Natural killer cell (primary cell): ENCODE measurements at regions not wholly inside any gene's neighbourhood (a gene's known extent, or its start where the extent isn't known, plus 50 kb on each side); places are given as distances from the start of the nearest gene placed in this dataset.

ENCODE experiments used
- ATAC-seq, 3 donors: fragments of 150-1000 bp in 2 of 3; fragments of 200-7000 bp in 1 of 3; cut with Tn5 transposase; 1 replicate in 1 of 3; 2 replicates in 2 of 3; pipeline ENCODE4 v1.10.0; 2021; ENCODE audit warnings: mild to moderate bottlenecking in 2 of 3, moderate library complexity in 2 of 3
- DNase-seq, 2 donors: peaks; one replicate each; pipeline versions ENCODE4 v3.0.0 to v3.0.0-alpha.2; 2013 to 2021; ENCODE audit warnings: mixed read lengths in 1 of 2
- H3K27ac ChIP-seq: one replicate; pipeline ENCODE4 v1.5.1; 2013; ENCODE audit warnings: mild to moderate bottlenecking, low read length
- H3K27me3 ChIP-seq: one replicate; pipeline ENCODE4 v1.6.1; 2013; ENCODE audit warnings: low read length; ENCODE audit not compliant: control insufficient read depth, insufficient read depth
- H3K36me3 ChIP-seq: one replicate; pipeline ENCODE4 v1.6.1; 2013; ENCODE audit warnings: low read length; ENCODE audit not compliant: control insufficient read depth, insufficient read depth
- H3K4me1 ChIP-seq: one replicate; pipeline ENCODE4 v1.6.1; 2013; ENCODE audit warnings: low read length; ENCODE audit not compliant: control insufficient read depth, insufficient read depth
- H3K4me3 ChIP-seq: one replicate; pipeline ENCODE4 v1.5.1; 2013; ENCODE audit warnings: low read length
- H3K9me3 ChIP-seq: one replicate; pipeline ENCODE4 v1.6.1; 2013; ENCODE audit warnings: low read length; ENCODE audit not compliant: control insufficient read depth, insufficient read depth
- H3K27ac Mint-ChIP-seq, 2 donors: one replicate each; pipeline ENCODE4 v1.8.0; 2022; ENCODE audit warnings: mild to moderate bottlenecking in 2 of 2, mixed read lengths in 2 of 2, moderate library complexity in 1 of 2
- H3K27me3 Mint-ChIP-seq, 2 donors: one replicate each; pipeline ENCODE4 v1.8.0; 2022; ENCODE audit warnings: low read depth in 2 of 2, mixed read lengths in 2 of 2
- H3K36me3 Mint-ChIP-seq: one replicate; pipeline ENCODE4 v1.8.0; 2022; ENCODE audit warnings: mixed read lengths
- H3K4me1 Mint-ChIP-seq, 2 donors: one replicate each; pipeline ENCODE4 v1.8.0; 2022; ENCODE audit warnings: mixed read lengths in 2 of 2
- H3K4me3 Mint-ChIP-seq: one replicate; pipeline ENCODE4 v1.8.0; 2022; ENCODE audit warnings: mild to moderate bottlenecking, moderate library complexity, mixed read lengths
- H3K9me3 Mint-ChIP-seq, 2 donors: one replicate each; pipeline ENCODE4 v1.8.0; 2022; ENCODE audit warnings: mixed read lengths in 2 of 2
- WGBS: methylation state at CpG from one replicate; pipeline ENCODE4 v1.1.7; 2013; ENCODE audit warnings: missing lambda C conversion rate; ENCODE audit not compliant: insufficient coverage; 5-methylcytosine and 5-hydroxymethylcytosine counted together
- intact Hi-C: fragments of 100-400 bp; cut with micrococcal nuclease; formaldehyde crosslinking; loops from one replicate; pipeline ENCODE4 v1.14.2; 2022
- TF ChIP-seq, protein P1 (sequence below): fragments of 200-600 bp; IDR thresholded peaks from one replicate; pipeline ENCODE4 v1.8.0; 2022; ENCODE audit warnings: antibody characterized with exemption

DNA sequence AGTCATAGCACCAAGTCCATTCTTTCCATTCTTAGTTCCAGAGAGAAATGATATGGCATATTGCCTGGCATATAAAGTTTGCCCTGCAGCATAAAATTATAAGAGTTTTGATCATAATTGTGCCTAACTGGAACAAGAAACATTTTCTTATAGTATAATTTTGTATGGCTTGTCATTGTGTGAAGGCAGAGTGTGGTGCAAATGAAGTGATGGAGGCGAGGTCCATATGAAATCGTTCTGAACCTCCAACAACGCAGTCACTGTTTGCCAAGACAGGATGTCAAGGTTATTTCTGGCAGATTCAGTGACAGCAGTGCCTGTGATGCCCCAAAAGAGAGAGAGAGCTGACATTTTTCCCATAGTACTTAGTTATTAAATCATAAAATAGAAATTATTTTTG lies 584.0 kb downstream of the ADGRL2 start:
- Histone ChIP-seq H3K27me3 (no peaks in the 10 kb centered on the region), H3K4me1 (no peaks in the 10 kb centered on the region), H3K4me3 (no peak overlapping the region), H3K36me3 (no peaks in the 10 kb centered on the region), H3K27ac (no peak overlapping the region), H3K9me3 (no peaks in the 10 kb centered on the region)
- Mint-ChIP-seq H3K27me3 (no peaks in the 10 kb centered on the region), H3K4me1 (no peaks in the 10 kb centered on the region), H3K4me3 (no peak overlapping the region), H3K27ac (no peak overlapping the region), H3K9me3 (peaks cover 8 to 10% of the 10 kb centered on the region in 2 donors), H3K36me3 (no peaks in the 10 kb centered on the region)
- WGBS: 85% methylated on average over 3 of the region's 3 CpGs
- ATAC-seq (no peak), DNase-seq (no peak)
- TF ChIP-seq, protein P1, sequence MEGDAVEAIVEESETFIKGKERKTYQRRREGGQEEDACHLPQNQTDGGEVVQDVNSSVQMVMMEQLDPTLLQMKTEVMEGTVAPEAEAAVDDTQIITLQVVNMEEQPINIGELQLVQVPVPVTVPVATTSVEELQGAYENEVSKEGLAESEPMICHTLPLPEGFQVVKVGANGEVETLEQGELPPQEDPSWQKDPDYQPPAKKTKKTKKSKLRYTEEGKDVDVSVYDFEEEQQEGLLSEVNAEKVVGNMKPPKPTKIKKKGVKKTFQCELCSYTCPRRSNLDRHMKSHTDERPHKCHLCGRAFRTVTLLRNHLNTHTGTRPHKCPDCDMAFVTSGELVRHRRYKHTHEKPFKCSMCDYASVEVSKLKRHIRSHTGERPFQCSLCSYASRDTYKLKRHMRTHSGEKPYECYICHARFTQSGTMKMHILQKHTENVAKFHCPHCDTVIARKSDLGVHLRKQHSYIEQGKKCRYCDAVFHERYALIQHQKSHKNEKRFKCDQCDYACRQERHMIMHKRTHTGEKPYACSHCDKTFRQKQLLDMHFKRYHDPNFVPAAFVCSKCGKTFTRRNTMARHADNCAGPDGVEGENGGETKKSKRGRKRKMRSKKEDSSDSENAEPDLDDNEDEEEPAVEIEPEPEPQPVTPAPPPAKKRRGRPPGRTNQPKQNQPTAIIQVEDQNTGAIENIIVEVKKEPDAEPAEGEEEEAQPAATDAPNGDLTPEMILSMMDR: no peak
- intact Hi-C loops: no loop called here

DNA sequence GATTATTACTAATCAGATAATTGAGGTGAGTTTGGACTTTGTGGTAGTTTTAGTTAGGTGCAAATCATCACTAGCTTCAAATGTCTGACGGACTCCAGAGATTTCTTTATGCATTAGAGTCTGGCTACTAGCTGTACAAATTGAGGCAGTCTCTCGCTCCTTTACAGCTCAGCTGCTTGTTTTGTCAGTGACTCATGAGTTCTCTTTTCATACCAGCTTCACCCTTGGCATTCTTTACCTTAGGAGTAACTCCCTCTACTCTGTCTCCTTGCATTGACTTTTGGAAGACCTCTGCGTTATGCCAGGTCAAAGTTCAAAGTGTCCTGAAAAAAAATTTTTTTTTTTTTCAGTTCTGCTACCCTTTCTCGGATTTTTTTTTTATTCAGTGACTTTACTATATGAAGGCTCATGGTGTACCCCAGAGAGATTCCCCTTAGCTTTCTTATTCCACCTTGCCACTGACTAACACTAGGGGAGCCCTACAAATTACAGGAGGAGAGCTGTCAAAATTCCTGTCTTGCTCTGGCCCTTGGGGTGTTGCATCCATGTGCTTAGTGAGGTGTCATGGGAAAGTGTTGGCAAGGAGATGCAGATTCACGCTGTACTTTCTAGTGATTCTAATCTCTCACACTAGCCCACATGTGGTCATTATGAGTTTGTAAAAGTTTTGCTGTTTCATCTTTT lies 576.6 kb downstream of the ADGRL2 start:
- H3K36me3 Mint-ChIP-seq: no peaks in the 10 kb centered on the region
- 86% methylated on average over 4 of the region's 5 CpGs for WGBS
- no peak for DNase-seq
- Histone ChIP-seq H3K4me1 (no peaks in the 10 kb centered on the region), H3K9me3 (no peaks in the 10 kb centered on the region), H3K27me3 (no peaks in the 10 kb centered on the region), H3K4me3 (no peak overlapping the region), H3K27ac (no peak overlapping the region), H3K36me3 (no peaks in the 10 kb centered on the region)
- no peak overlapping the region for H3K4me3 Mint-ChIP-seq
- H3K4me1 Mint-ChIP-seq: no peaks in the 10 kb centered on the region
- no peak for ATAC-seq
- intact Hi-C loops: no loop called here
- H3K9me3 Mint-ChIP-seq: peaks cover 8% of the 10 kb centered on the region in 2 donors
- H3K27me3 Mint-ChIP-seq: no peaks in the 10 kb centered on the region
- H3K27ac Mint-ChIP-seq: no peak overlapping the region
- TF ChIP-seq, protein P1: no peak

DNA sequence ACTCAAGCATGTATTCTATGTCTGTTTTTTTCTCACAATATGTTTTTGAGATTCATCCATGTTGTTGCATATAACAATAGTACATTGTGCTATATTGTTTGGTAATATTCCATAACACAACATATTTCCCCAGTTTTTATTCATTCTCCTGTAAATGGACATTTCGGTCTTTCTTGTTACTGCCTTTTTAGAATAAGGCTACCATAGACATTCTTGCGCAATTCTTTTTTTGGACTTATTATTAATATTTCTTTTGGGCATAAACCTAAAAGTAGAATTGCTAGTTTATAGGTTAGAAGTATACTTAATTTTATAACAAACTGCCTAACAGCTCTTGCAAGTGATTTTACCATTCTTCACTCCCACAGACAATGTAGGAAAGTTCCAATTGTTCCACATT lies 573.0 kb downstream of the ADGRL2 start:
- WGBS: 80% methylated on average over 1 of the region's 2 CpGs
- Mint-ChIP-seq H3K4me3 (no peak overlapping the region), H3K27me3 (no peaks in the 10 kb centered on the region), H3K27ac (no peak overlapping the region), H3K4me1 (no peaks in the 10 kb centered on the region), H3K36me3 (no peaks in the 10 kb centered on the region), H3K9me3 (peaks cover 10 to 11% of the 10 kb centered on the region in 2 donors)
- TF ChIP-seq, protein P1: no peak
- Histone ChIP-seq H3K27ac (no peak overlapping the region), H3K4me1 (no peaks in the 10 kb centered on the region), H3K4me3 (no peak overlapping the region), H3K27me3 (no peaks in the 10 kb centered on the region), H3K9me3 (no peaks in the 10 kb centered on the region), H3K36me3 (no peaks in the 10 kb centered on the region)
- intact Hi-C loops: no loop called here
- ATAC-seq (no peak), DNase-seq (no peak)
